HG02943 (cell line): ENCODE measurements at regions not wholly inside any gene's neighbourhood (a gene's known extent, or its start where the extent isn't known, plus 50 kb on each side); places are given as distances from the start of the nearest gene placed in this dataset.
"Not testable (repeated sequence)": the region's sequence is repeated elsewhere in the genome, so short reads cannot be mapped to it uniquely, and the experiment has no call there.

ENCODE experiments used
- ATAC-seq: cut with Tn5 transposase; IDR thresholded peaks from one replicate; pipeline ENCODE4 v1.9.1; 2021; ENCODE audit warnings: mild to moderate bottlenecking, low read depth, moderate library complexity; ENCODE audit not compliant: unreplicated experiment

GRCh38 chr11:91272089-91272488 is 952.5 kb upstream of the FAT3 start:
- ATAC-seq: no peak

- ATAC-seq: not testable (repeated sequence)
Measured at GRCh38 chr11:91268512-91269295, 955.9 kb upstream of the FAT3 start.

- no peak for ATAC-seq
Measured at GRCh38 chr11:91265946-91266345, 958.7 kb upstream of the FAT3 start.

GRCh38 chr11:91264481-91264880 is 960.1 kb upstream of the FAT3 start:
- no peak for ATAC-seq

GRCh38 chr11:91263496-91264365 is 960.9 kb upstream of the FAT3 start:
- ATAC-seq: no peak

- ATAC-seq: no peak
Measured at GRCh38 chr11:91261513-91261912, 963.1 kb upstream of the FAT3 start.

- no peak for ATAC-seq
Measured at GRCh38 chr11:91258876-91259275, 965.7 kb upstream of the FAT3 start.

- no peak for ATAC-seq
Measured at GRCh38 chr11:91257667-91258066, 967.0 kb upstream of the FAT3 start.

GRCh38 chr11:91248199-91248807 is 976.3 kb upstream of the FAT3 start:
- ATAC-seq: no peak

GRCh38 chr11:91247009-91247735 is 977.4 kb upstream of the FAT3 start:
- no peak for ATAC-seq

- no peak for ATAC-seq
Measured at GRCh38 chr11:91244912-91245311, 979.7 kb upstream of the FAT3 start.

- ATAC-seq: no peak
Measured at GRCh38 chr11:91243630-91244029, 981.0 kb upstream of the FAT3 start.

- ATAC-seq: no peak
Measured at GRCh38 chr11:91243051-91243450, 981.6 kb upstream of the FAT3 start.

GRCh38 chr11:91241226-91241625 is 983.4 kb upstream of the FAT3 start:
- no peak for ATAC-seq

- ATAC-seq: no peak
Measured at GRCh38 chr11:91239359-91239758, 985.3 kb upstream of the FAT3 start.

GRCh38 chr11:91231226-91231625 is 993.4 kb upstream of the FAT3 start:
- ATAC-seq: no peak

GRCh38 chr11:91230647-91231046 is 994.0 kb upstream of the FAT3 start:
- ATAC-seq: no peak

GRCh38 chr11:91222830-91223229 is 1000.0 kb upstream of the CHORDC1 start:
- ATAC-seq: no peak

GRCh38 chr11:91220476-91221202 is 997.8 kb upstream of the CHORDC1 start:
- no peak for ATAC-seq

- ATAC-seq: no peak
Measured at GRCh38 chr11:91219535-91219934, 996.7 kb upstream of the CHORDC1 start.
